ENCODE measurements at regions not wholly inside any gene's neighbourhood (a gene's known extent, or its start where the extent isn't known, plus 50 kb on each side); places are given as distances from the start of the nearest gene placed in this dataset.

GRCh38 chr18:25594351-25594750 lies 242.4 kb upstream of the ZNF521 start:
- ChIA-PET POLR2A (no interaction called here), CTCF (no interaction called here)
- H3K9me3 Mint-ChIP-seq (ENCODE audit: insufficient read depth), result no peaks in the 10 kb centered on the region
- ATAC-seq (ENCODE audit: low read depth) (no peak), DNase-seq (no peak)
- no peak overlapping the region for H3K27ac Mint-ChIP-seq
- TF ChIP-seq CTCF (IDR thresholded peaks at IDR 0.05), result no peak
- no peak for TF ChIP-seq EZH2 (IDR thresholded peaks at IDR 0.05; ENCODE audit: borderline replicate concordance, insufficient read depth, low read depth, low read length, poor library complexity, severe bottlenecking)
- no peak overlapping the region for H3K4me3 ChIP-seq (ENCODE audit: control extremely low read depth in 1 of 5, extremely low read depth in 1 of 5, insufficient read depth in 1 of 5, low read depth in 2 of 5, low read length in 4 of 5)
- intact Hi-C loops (cut with micrococcal nuclease), result no loop called here
- H3K4me1 Mint-ChIP-seq, result no peaks in the 10 kb centered on the region
- H3K27ac ChIP-seq (ENCODE audit: low read length in 2 of 2), result no peak overlapping the region
- no peaks in the 10 kb centered on the region for H3K36me3 ChIP-seq (replicated peaks in 1 of 2; ENCODE audit: control extremely low read depth in 1 of 2, control insufficient read depth in 1 of 2, extremely low read depth in 1 of 2, insufficient read depth in 2 of 2, low read length in 1 of 2)
- no peak overlapping the region for H2AFZ ChIP-seq (ENCODE audit: insufficient read depth, low read depth, low read length, poor library complexity, severe bottlenecking)
- H3K79me2 ChIP-seq (ENCODE audit: control insufficient read depth, insufficient read depth, low read length), result no peaks in the 10 kb centered on the region
- H3K9me3 ChIP-seq (ENCODE audit: control extremely low read depth in 1 of 3, control insufficient read depth in 2 of 3, insufficient read depth in 1 of 3, low read length in 2 of 3), result no peaks in the 10 kb centered on the region
- H3K4me2 ChIP-seq (replicated peaks; ENCODE audit: low read depth, low read length, poor library complexity, severe bottlenecking), result no peak overlapping the region
- no peaks in the 10 kb centered on the region for H3K4me1 ChIP-seq (ENCODE audit: control insufficient read depth in 2 of 2, insufficient read depth in 2 of 2, low read length in 2 of 2)
- no peaks in the 10 kb centered on the region for H4K20me1 ChIP-seq (ENCODE audit: control insufficient read depth, insufficient read depth, low read length, poor library complexity, severe bottlenecking)
- H3K27me3 Mint-ChIP-seq, result no peaks in the 10 kb centered on the region
- H3K4me3 Mint-ChIP-seq, result no peak overlapping the region
- H3K27me3 ChIP-seq (replicated peaks in 1 of 4; ENCODE audit: control extremely low read depth in 1 of 4, control insufficient read depth in 3 of 4, insufficient read depth in 4 of 4, low read length in 3 of 4), result no peaks in the 10 kb centered on the region
- 80% methylated on average over 1 of the region's 1 CpG for WGBS (ENCODE audit: insufficient coverage)
- H3K9ac ChIP-seq (ENCODE audit: low read length), result no peak overlapping the region

- Mint-ChIP-seq H3K4me3 (no peak overlapping the region), H3K4me1 (no peaks in the 10 kb centered on the region), H3K27ac (no peak overlapping the region), H3K27me3 (no peaks in the 10 kb centered on the region), H3K9me3 (ENCODE audit: insufficient read depth) (peaks cover under 1% of the 10 kb centered on the region)
- H3K4me2 ChIP-seq (replicated peaks; ENCODE audit: low read depth, low read length, poor library complexity, severe bottlenecking), result no peak overlapping the region
- ATAC-seq (ENCODE audit: low read depth) (no peak), DNase-seq (no peak)
- no peak overlapping the region for H3K27ac ChIP-seq (ENCODE audit: low read length in 2 of 2)
- H3K36me3 ChIP-seq (replicated peaks in 1 of 2; ENCODE audit: control extremely low read depth in 1 of 2, control insufficient read depth in 1 of 2, extremely low read depth in 1 of 2, insufficient read depth in 2 of 2, low read length in 1 of 2), result no peaks in the 10 kb centered on the region
- H3K9ac ChIP-seq (ENCODE audit: low read length), result no peak overlapping the region
- no peaks in the 10 kb centered on the region for H3K27me3 ChIP-seq (replicated peaks in 1 of 4; ENCODE audit: control extremely low read depth in 1 of 4, control insufficient read depth in 3 of 4, insufficient read depth in 4 of 4, low read length in 3 of 4)
- no peak overlapping the region for H2AFZ ChIP-seq (ENCODE audit: insufficient read depth, low read depth, low read length, poor library complexity, severe bottlenecking)
- no peaks in the 10 kb centered on the region for H3K4me1 ChIP-seq (ENCODE audit: control insufficient read depth in 2 of 2, insufficient read depth in 2 of 2, low read length in 2 of 2)
- CTCF ChIA-PET, result no interaction called here
- intact Hi-C loops (cut with micrococcal nuclease), result no loop called here
- TF ChIP-seq CTCF (IDR thresholded peaks at IDR 0.05) (no peak), EZH2 (IDR thresholded peaks at IDR 0.05; ENCODE audit: borderline replicate concordance, insufficient read depth, low read depth, low read length, poor library complexity, severe bottlenecking) (no peak)
- WGBS (ENCODE audit: insufficient coverage), result 100% methylated on average over 1 of the region's 2 CpGs
- POLR2A ChIA-PET, result no interaction called here
- no peaks in the 10 kb centered on the region for H4K20me1 ChIP-seq (ENCODE audit: control insufficient read depth, insufficient read depth, low read length, poor library complexity, severe bottlenecking)
- H3K4me3 ChIP-seq (ENCODE audit: control extremely low read depth in 1 of 5, extremely low read depth in 1 of 5, insufficient read depth in 1 of 5, low read depth in 2 of 5, low read length in 4 of 5), result no peak overlapping the region
- no peaks in the 10 kb centered on the region for H3K9me3 ChIP-seq (ENCODE audit: control extremely low read depth in 1 of 3, control insufficient read depth in 2 of 3, insufficient read depth in 1 of 3, low read length in 2 of 3)
- no peaks in the 10 kb centered on the region for H3K79me2 ChIP-seq (ENCODE audit: control insufficient read depth, insufficient read depth, low read length)
Observed at GRCh38 chr18:25592804-25593360, 240.9 kb upstream of the ZNF521 start.

Measured in B cell (primary cell).